Activated naive CD4-positive, alpha-beta T cell (primary cell): ENCODE measurements at regions not wholly inside any gene's neighbourhood (a gene's known extent, or its start where the extent isn't known, plus 50 kb on each side); places are given as distances from the start of the nearest gene placed in this dataset.
"Not testable (repeated sequence)": the region's sequence is repeated elsewhere in the genome, so short reads cannot be mapped to it uniquely, and the experiment has no call there.

ENCODE experiments used
- DNase-seq, 4 experiments: peaks; one replicate each; lab custom pipeline; 2025; lab: John Stamatoyannopoulos, UW

- no peak for DNase-seq
Measured at GRCh38 chr7:113301983-113302382, 183.6 kb upstream of the SMIM30 start.

GRCh38 chr7:113301141-113301540 lies 182.8 kb upstream of the SMIM30 start:
- DNase-seq: no peak

- no peak for DNase-seq
Measured at GRCh38 chr7:113299748-113300147, 181.4 kb upstream of the SMIM30 start.

- DNase-seq: no peak
Measured at GRCh38 chr7:113298501-113298900, 180.1 kb upstream of the SMIM30 start.

- DNase-seq: no peak
Measured at GRCh38 chr7:113294750-113295149, 176.4 kb upstream of the SMIM30 start.

GRCh38 chr7:113292105-113292504 lies 173.8 kb upstream of the SMIM30 start:
- DNase-seq: no peak

- no peak for DNase-seq
Measured at GRCh38 chr7:113291058-113291457, 172.7 kb upstream of the SMIM30 start.

GRCh38 chr7:113289140-113289740 lies 170.9 kb upstream of the SMIM30 start:
- DNase-seq: no peak

GRCh38 chr7:113285411-113285810 lies 167.1 kb upstream of the SMIM30 start:
- DNase-seq: no peak

GRCh38 chr7:113283861-113284260 lies 165.5 kb upstream of the SMIM30 start:
- no peak for DNase-seq

GRCh38 chr7:113282875-113283274 lies 164.5 kb upstream of the SMIM30 start:
- DNase-seq: no peak

GRCh38 chr7:113281223-113281622 lies 162.9 kb upstream of the SMIM30 start:
- DNase-seq: no peak

- DNase-seq: no peak
Measured at GRCh38 chr7:113279256-113279655, 160.9 kb upstream of the SMIM30 start.

- DNase-seq: no peak
Measured at GRCh38 chr7:113270790-113271189, 152.4 kb upstream of the SMIM30 start.

- not testable (repeated sequence) for DNase-seq
Measured at GRCh38 chr7:113269592-113269991, 151.2 kb upstream of the SMIM30 start.

GRCh38 chr7:113268757-113269156 lies 150.4 kb upstream of the SMIM30 start:
- DNase-seq: no peak

GRCh38 chr7:113267885-113268284 lies 149.5 kb upstream of the SMIM30 start:
- no peak for DNase-seq

GRCh38 chr7:113267271-113267670 lies 148.9 kb upstream of the SMIM30 start:
- DNase-seq: no peak

GRCh38 chr7:113263749-113264148 lies 145.4 kb upstream of the SMIM30 start:
- DNase-seq: no peak

- not testable (repeated sequence) for DNase-seq
Measured at GRCh38 chr7:113263215-113263742, 144.9 kb upstream of the SMIM30 start.

GRCh38 chr7:113256883-113257531 lies 138.7 kb upstream of the SMIM30 start:
- no peak for DNase-seq

- DNase-seq: no peak
Measured at GRCh38 chr7:113247198-113247597, 128.8 kb upstream of the SMIM30 start.

GRCh38 chr7:113246738-113247137 lies 128.4 kb upstream of the SMIM30 start:
- no peak for DNase-seq

- DNase-seq: no peak
Measured at GRCh38 chr7:113232885-113233284, 114.5 kb upstream of the SMIM30 start.
